HUES48 (cell line): ENCODE measurements at regions not wholly inside any gene's neighbourhood (a gene's known extent, or its start where the extent isn't known, plus 50 kb on each side); places are given as distances from the start of the nearest gene placed in this dataset.
"Not testable (repeated sequence)": the region's sequence is repeated elsewhere in the genome, so short reads cannot be mapped to it uniquely, and the experiment has no call there.

ENCODE experiments used
- H3K27ac ChIP-seq: one replicate; pipeline ENCODE4 v1.7.0; 2013; ENCODE audit warnings: low read depth, low read length, inconsistent platforms
- H3K27me3 ChIP-seq: 2 replicates; pipeline ENCODE4 v1.6.1; 2013; ENCODE audit warnings: mild to moderate bottlenecking, low read length; ENCODE audit not compliant: control insufficient read depth, insufficient read depth
- H3K36me3 ChIP-seq: 2 replicates; pipeline ENCODE4 v1.6.1; 2013; ENCODE audit warnings: low read length; ENCODE audit not compliant: control insufficient read depth, insufficient read depth
- H3K4me1 ChIP-seq: 2 replicates; pipeline ENCODE4 v1.6.1; 2013; ENCODE audit warnings: mild to moderate bottlenecking, low read length; ENCODE audit not compliant: control insufficient read depth, insufficient read depth
- H3K4me3 ChIP-seq: 2 replicates; pipeline ENCODE4 v1.5.1; 2013; ENCODE audit warnings: mild to moderate bottlenecking, low read depth, low read length
- H3K9ac ChIP-seq: 2 replicates; pipeline ENCODE4 v1.6.1; 2013; ENCODE audit warnings: mild to moderate bottlenecking, low read depth, low read length, moderate library complexity
- H3K9me3 ChIP-seq: 2 replicates; pipeline ENCODE4 v1.6.1; 2013; ENCODE audit warnings: low read length; ENCODE audit not compliant: control insufficient read depth, insufficient read depth

GRCh38 chr3:178112134-178112533 lies 424.1 kb upstream of the KCNMB2 start:
- no peak overlapping the region for H3K4me3 ChIP-seq
- H3K9ac ChIP-seq, result no peak overlapping the region
- no peaks in the 10 kb centered on the region for H3K27me3 ChIP-seq
- H3K27ac ChIP-seq, result no peak overlapping the region
- H3K36me3 ChIP-seq, result no peaks in the 10 kb centered on the region
- no peaks in the 10 kb centered on the region for H3K4me1 ChIP-seq
- no peaks in the 10 kb centered on the region for H3K9me3 ChIP-seq

GRCh38 chr3:178112552-178112951 lies 423.7 kb upstream of the KCNMB2 start:
- H3K4me3 ChIP-seq, H3K36me3 ChIP-seq, H3K9ac ChIP-seq, H3K9me3 ChIP-seq, H3K27ac ChIP-seq, H3K4me1 ChIP-seq, H3K27me3 ChIP-seq: not testable (repeated sequence)

GRCh38 chr3:178117641-178118040 lies 418.6 kb upstream of the KCNMB2 start:
- Histone ChIP-seq H3K9ac (no peak overlapping the region), H3K36me3 (no peaks in the 10 kb centered on the region), H3K4me1 (no peaks in the 10 kb centered on the region)

GRCh38 chr3:178119608-178120295 lies 416.5 kb upstream of the KCNMB2 start:
- not testable (repeated sequence) for H3K4me3 ChIP-seq, H3K36me3 ChIP-seq, H3K9ac ChIP-seq, H3K4me1 ChIP-seq, H3K9me3 ChIP-seq, H3K27me3 ChIP-seq, H3K27ac ChIP-seq

More at GRCh38 chr3:178117641-178118040, 418.6 kb upstream of the KCNMB2 start:
- Histone ChIP-seq H3K27me3 (no peaks in the 10 kb centered on the region), H3K27ac (no peak overlapping the region), H3K4me3 (no peak overlapping the region), H3K9me3 (no peaks in the 10 kb centered on the region)

GRCh38 chr3:178120367-178120766 lies 415.9 kb upstream of the KCNMB2 start:
- Histone ChIP-seq H3K9me3 (no peaks in the 10 kb centered on the region), H3K36me3 (no peaks in the 10 kb centered on the region), H3K27me3 (no peaks in the 10 kb centered on the region), H3K4me3 (no peak overlapping the region), H3K27ac (no peak overlapping the region), H3K9ac (no peak overlapping the region), H3K4me1 (no peaks in the 10 kb centered on the region)

GRCh38 chr3:178126686-178127085 lies 409.6 kb upstream of the KCNMB2 start:
- no peaks in the 10 kb centered on the region for H3K36me3 ChIP-seq
- H3K4me1 ChIP-seq, result no peaks in the 10 kb centered on the region
- no peak overlapping the region for H3K27ac ChIP-seq
- H3K27me3 ChIP-seq, result no peaks in the 10 kb centered on the region
- H3K9me3 ChIP-seq, result no peaks in the 10 kb centered on the region
- H3K4me3 ChIP-seq, result no peak overlapping the region
- no peak overlapping the region for H3K9ac ChIP-seq

- H3K9me3 ChIP-seq, result no peaks in the 10 kb centered on the region
- H3K4me1 ChIP-seq, result no peaks in the 10 kb centered on the region
- no peaks in the 10 kb centered on the region for H3K27me3 ChIP-seq
- H3K36me3 ChIP-seq, result no peaks in the 10 kb centered on the region
- no peak overlapping the region for H3K9ac ChIP-seq
- no peak overlapping the region for H3K27ac ChIP-seq
- no peak overlapping the region for H3K4me3 ChIP-seq
Measured at GRCh38 chr3:178127221-178127620, 409.0 kb upstream of the KCNMB2 start.

GRCh38 chr3:178129109-178129508 lies 407.1 kb upstream of the KCNMB2 start:
- Histone ChIP-seq H3K4me1 (no peaks in the 10 kb centered on the region), H3K9ac (no peak overlapping the region), H3K27ac (no peak overlapping the region), H3K36me3 (no peaks in the 10 kb centered on the region), H3K9me3 (no peaks in the 10 kb centered on the region), H3K4me3 (no peak overlapping the region), H3K27me3 (no peaks in the 10 kb centered on the region)

- Histone ChIP-seq H3K4me3 (no peak overlapping the region), H3K9me3 (no peaks in the 10 kb centered on the region), H3K36me3 (no peaks in the 10 kb centered on the region), H3K27ac (no peak overlapping the region), H3K27me3 (no peaks in the 10 kb centered on the region), H3K9ac (no peak overlapping the region), H3K4me1 (no peaks in the 10 kb centered on the region)
Measured at GRCh38 chr3:178131801-178132200, 404.4 kb upstream of the KCNMB2 start.

- Histone ChIP-seq H3K9ac (no peak overlapping the region), H3K4me3 (no peak overlapping the region), H3K4me1 (no peaks in the 10 kb centered on the region), H3K27ac (no peak overlapping the region), H3K27me3 (no peaks in the 10 kb centered on the region), H3K36me3 (no peaks in the 10 kb centered on the region), H3K9me3 (no peaks in the 10 kb centered on the region)
Measured at GRCh38 chr3:178137206-178137605, 399.0 kb upstream of the KCNMB2 start.

GRCh38 chr3:178137831-178138230 lies 398.4 kb upstream of the KCNMB2 start:
- H3K4me3 ChIP-seq, result no peak overlapping the region
- no peak overlapping the region for H3K9ac ChIP-seq
- H3K4me1 ChIP-seq, result no peaks in the 10 kb centered on the region
- no peaks in the 10 kb centered on the region for H3K9me3 ChIP-seq
- H3K27ac ChIP-seq, result no peak overlapping the region
- H3K36me3 ChIP-seq, result no peaks in the 10 kb centered on the region
- H3K27me3 ChIP-seq, result no peaks in the 10 kb centered on the region
